ENCODE measurements at regions not wholly inside any gene's neighbourhood (a gene's known extent, or its start where the extent isn't known, plus 50 kb on each side); places are given as distances from the start of the nearest gene placed in this dataset.
"Not testable (repeated sequence)": the region's sequence is repeated elsewhere in the genome, so short reads cannot be mapped to it uniquely, and the experiment has no call there.

DNA sequence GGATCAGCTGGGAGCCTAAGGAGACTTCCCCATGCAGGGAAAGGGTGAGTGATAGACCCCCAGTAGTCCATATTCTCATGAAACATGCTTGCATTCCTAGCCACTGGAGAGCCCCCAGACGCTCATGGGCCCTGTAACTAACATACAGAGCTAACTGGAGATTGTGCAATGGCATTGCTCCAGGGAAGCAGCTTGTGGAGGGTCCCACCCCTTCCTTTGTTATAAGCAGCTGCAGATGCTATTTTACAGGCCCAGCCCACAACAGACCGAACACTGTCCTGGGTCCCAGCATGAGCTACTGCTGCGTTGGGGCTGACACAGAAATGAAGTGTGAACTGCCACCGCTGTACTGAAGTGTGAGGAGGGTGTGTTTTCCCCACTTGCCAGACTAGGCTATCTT lies 1465.7 kb upstream of the DIAPH2 start:
- no peak for DNase-seq (ENCODE audit: low read depth in 4 of 4, low spot score in 3 of 4)

DNA sequence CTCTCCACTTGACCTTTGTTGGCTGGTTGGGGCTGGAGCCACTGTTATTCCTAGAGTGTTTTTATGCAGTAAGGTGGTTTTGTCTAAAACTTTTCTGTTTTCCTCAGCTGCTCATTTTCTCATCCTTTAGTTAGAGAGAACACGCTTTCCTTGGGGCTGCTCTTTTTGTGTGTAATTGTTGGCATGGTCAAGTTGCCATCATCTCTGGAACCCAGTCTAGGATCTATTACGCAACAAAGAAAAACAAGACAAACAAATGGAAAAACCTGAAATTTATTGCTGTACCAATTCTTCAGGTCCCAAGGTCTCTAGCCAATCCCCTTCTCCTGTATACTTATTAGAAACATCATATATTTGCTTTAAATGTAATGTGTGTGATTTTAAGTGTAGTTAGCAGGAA lies 1436.3 kb upstream of the DIAPH2 start:
- no peak for DNase-seq (ENCODE audit: low read depth in 4 of 4, low spot score in 3 of 4)

DNA sequence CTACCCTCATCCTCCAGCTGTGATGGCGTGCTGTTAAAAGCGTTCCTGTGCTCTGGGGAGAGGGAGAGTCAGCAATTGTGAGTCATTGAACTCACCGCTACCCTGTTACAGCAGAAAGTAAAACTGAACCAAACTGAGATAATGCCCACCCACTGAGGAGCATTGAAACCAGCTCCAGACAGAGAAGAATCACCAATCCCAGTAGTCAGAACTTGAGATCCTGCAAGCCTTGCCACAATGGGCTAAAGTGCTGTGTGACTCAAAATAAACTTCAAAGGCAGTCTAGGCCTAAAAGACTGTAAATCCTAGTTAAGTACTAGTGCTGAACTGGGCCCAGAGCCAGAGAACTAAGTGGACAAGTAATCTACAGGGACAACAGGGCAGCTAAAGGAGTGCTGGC lies 1394.2 kb upstream of the DIAPH2 start:
- no peak for DNase-seq (ENCODE audit: low read depth in 4 of 4, low spot score in 3 of 4)

DNA sequence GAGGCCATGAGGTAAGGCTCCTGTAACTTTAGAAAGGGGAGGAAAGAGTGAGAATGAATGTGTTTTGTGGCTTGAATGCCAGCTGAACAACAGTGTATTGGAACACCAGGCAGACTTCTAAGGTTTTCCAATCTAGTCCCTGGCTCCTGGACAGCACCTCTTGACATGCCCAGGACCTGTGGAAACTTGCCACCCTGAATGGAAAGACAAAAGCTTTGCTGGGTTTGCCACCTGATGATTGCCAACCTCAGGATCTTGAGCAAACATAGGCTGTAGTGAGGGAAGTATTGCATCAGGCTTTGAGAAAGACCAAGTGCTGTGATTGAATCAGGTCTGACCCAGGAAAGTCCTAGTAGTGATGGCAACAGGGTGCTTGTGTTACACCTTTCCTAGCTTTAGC lies 1393.1 kb upstream of the DIAPH2 start:
- DNase-seq (ENCODE audit: low read depth in 4 of 4, low spot score in 3 of 4), result no peak

DNA sequence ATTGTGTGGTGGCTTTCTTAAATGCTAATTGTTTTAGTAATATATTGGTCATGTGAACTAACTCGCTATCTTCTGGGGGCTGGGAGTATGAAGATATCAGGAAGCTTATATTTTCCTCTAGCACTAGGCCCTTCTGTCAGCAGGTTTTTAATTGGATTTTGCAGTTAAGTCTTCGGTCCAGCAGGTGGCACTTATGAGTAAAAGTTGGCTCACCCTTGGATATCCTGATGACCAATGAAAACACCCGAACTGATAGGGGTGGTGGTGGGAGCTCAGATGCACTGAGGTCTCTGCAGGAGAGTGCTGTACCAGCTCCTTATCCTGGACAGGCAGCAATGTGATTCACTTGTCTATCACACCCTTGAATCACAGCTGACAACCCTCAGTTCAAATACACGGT lies 1365.8 kb upstream of the DIAPH2 start:
- no peak for DNase-seq (ENCODE audit: low read depth in 4 of 4, low spot score in 3 of 4)

DNA sequence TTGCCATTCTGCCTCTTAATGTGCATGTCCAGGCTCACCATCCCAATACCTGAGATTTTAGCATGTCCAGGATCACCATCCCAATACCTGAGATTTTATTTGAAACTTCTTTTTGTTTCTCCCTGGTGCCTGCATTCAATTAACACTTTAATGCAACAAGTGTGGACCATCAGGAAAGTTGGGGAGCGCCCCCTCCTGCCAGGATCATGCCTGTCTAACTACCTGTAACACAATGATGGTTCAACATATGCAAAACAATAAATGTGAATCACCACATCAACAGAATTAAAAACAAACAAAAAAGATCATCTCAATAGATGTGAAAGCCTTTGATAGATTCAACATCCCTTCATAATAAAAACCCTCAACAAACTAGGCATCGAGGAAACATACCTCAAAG lies 1359.5 kb upstream of the DIAPH2 start:
- no peak for DNase-seq (ENCODE audit: low read depth in 4 of 4, low spot score in 3 of 4)

DNA sequence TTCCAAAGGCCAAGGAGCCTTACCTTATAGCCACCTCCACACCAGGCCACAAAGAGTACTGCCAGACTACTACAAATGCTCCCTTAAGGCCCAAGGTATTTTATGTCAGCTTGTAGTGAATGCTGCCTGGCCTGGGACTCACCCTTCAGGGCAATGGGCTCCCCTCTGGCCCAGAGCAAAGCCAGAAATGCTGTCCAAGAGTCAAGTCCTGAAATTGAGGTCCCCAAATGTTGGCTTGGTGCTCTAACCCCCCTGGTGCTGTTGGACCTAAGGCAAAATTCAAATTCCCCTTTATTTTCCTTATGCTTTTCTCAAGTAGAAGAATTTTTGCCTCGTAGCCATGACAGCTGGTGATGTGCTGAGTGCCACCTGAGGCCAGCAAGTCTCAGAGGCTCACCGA lies 1354.3 kb upstream of the DIAPH2 start:
- no peak for DNase-seq (ENCODE audit: low read depth in 4 of 4, low spot score in 3 of 4)

DNA sequence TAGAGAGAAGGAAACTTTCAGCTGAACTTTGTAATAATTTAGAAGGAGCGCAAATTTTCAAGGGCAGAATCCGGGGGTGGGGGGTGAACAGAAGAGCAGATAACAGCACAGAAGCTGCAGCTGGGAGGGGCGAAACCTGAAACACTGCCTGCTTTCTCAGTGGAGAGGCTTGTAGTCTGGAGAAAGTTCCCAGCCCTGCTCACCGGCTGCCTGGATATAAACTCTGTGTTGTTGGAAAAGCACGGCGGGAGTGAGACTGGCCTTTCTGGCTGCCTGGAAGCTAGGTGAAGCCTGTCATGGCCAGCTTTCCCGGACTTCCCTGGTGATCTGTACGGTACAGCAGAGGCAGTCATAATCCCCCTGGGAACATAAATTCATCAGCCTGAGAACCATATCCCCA lies 1352.1 kb upstream of the DIAPH2 start:
- no peak for DNase-seq (ENCODE audit: low read depth in 4 of 4, low spot score in 3 of 4)

DNA sequence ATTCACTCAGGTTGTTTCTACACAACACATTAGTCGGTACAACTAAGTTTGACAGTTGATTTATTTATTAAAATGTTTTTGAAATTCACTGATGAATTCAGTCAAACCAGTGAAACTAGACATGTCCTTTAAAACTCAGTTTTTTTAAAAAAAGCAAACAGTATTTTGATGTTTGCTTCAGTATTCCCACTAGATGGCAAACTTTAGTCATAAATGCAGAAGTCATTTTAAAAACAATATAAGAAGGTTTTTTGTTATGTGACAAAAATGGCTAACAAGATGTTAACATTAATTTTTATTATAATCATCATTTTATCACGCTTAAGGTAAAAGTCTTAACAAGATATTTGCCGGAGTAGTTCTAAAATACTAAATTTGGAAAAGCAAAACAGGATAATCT lies 1337.8 kb upstream of the DIAPH2 start:
- no peak for DNase-seq (ENCODE audit: low read depth in 4 of 4, low spot score in 3 of 4)

DNA sequence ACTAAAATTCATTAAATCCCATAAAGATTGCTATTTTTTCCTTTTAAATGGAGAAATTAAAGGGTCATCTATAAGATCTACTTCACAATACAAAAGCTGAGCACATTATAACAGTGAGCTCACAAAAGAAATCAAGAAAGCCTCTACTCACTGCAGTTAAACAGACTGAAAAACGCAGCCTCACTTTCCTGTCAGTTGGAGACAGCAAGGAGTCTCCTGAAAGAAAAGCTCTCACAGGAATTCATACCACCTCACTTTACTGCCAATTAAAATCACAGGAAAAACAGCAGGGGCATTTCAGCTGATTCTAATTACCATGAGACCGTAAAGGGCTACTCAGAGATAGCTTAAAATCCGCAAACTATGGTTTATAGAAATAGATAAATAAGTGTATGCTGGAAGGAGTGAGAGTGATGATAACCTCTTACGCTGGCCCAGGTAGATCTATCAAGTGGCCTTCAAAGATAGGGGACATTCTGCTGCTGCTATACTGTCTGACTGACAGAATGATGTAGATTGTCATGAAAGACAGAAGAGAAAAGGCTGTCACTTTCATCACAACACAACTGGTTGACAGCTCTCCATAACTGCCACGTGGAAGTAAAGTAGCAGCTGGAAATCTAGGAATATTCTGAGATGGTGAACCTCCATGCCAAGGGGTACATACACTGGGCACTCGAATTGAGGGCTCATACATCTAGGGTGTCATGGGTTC lies 1333.7 kb upstream of the DIAPH2 start:
- no peak for DNase-seq (ENCODE audit: low read depth in 4 of 4, low spot score in 3 of 4)

DNA sequence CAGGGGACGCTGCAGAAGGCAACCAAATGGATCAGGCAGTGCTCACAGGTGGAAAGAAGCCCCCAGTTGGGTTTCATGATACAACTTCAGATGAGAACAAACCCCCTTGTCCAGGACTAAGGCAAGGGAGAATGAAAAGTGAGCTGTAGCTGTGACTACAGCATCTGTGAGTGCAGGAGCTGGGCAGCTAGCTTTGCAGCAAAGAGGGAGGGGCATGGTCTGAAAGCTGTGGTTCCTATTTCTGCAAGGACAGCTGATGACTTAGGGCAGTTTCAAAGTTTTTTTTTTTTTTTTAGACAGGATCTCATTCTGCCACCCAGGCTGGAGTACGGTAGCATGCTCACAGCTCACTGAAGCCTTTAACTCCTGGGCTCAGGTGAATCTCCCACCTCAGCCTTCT lies 1317.4 kb upstream of the DIAPH2 start:
- DNase-seq (ENCODE audit: low read depth in 4 of 4, low spot score in 3 of 4), result no peak

DNA sequence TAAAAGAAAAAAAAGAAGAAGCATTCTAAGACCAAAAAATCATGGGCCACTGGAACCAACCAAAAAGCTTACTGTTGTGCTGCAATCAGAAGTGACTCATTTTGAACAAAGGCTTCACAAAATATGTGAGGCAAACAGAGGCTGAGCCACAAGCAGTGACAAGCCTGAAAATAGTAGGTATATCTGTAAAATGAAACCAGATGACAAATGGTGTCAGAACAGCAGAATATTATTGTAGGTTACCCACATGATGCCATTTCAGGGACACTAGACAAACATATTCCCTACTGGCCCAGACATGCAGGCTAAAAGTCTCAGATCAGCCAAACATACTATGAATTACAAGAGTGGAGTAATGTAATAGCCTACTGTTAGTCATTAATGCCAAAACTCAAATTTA lies 1301.8 kb upstream of the DIAPH2 start:
- DNase-seq (ENCODE audit: low read depth in 4 of 4, low spot score in 3 of 4), result no peak

DNA sequence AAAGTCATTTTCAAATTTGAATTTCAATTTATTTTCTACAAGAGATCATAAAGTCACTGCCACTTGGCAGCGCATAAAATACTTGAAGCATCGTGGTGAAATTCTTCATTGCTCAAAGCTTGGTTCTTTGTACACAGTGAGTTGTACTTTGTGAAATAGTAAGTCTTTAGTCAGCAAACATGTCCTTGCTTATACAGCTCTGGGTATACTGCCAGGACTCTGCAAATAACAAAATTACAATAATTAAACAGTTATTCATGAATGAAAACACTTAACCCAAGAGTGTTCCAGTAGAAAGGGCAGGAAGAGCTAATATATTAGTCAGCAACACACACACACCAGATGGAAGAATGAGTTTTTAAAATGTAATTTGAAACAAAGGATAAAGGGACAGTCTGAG lies 1300.9 kb upstream of the DIAPH2 start:
- no peak for DNase-seq (ENCODE audit: low read depth in 4 of 4, low spot score in 3 of 4)

DNA sequence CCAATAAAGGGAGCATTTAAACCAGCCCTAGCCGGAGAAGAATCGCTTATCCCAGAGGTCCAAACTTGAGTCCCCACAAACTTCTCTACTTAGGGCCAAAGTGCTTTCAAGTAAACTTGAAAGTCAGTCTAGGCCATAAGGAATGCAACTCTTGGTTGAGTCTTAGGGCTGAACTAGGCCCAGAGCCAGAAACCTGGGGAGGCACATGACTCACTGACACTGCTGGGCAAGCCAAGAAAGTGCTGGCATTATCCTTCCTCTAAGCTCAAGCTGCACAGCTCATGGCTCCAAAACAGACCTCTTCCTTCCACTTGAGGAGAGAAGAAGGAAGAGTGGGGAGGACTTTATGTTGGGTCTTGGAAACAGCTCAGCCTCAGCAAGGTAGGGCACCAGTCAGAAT lies 1257.3 kb upstream of the DIAPH2 start:
- DNase-seq (ENCODE audit: low read depth in 4 of 4, low spot score in 3 of 4), result no peak

DNA sequence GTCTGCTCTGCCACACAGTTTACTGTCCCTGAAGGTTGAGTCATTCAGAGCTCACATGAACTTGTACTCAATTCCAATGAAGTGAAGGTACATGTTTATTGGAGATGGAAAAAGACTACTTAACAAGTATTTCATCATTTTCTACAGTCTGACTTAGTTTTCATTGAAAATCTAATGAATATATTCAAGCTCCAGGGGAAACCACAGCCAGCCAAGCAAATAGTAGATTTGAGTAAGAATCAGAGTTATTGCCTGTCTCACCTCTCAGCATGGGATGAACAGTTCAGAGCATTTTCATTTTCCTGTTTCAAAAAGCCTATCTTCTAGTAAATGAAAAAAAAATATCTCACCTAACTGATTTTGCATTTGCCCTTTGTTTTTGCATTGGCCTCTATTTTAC lies 1249.4 kb upstream of the DIAPH2 start:
- no peak for DNase-seq (ENCODE audit: low read depth in 4 of 4, low spot score in 3 of 4)

DNA sequence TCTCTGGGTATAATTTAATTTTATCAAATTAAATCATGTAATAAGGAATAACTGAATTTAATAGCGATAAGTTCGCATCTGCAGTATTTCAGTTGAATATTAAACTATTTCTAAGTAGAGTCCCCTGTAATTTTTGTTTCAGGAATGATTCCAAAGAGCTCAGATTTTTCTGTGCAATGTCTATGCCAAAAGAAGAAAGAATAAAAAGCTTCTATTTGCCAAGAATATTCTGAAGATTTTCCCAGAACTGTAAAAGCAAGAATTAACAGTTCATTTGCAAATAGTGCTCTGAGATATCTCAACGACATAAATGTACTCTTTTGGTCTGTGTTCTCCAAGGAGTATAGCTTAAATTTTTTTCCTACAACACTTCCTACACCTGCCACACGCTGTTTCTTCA lies 1242.8 kb upstream of the DIAPH2 start:
- DNase-seq (ENCODE audit: low read depth in 4 of 4, low spot score in 3 of 4), result no peak

DNA sequence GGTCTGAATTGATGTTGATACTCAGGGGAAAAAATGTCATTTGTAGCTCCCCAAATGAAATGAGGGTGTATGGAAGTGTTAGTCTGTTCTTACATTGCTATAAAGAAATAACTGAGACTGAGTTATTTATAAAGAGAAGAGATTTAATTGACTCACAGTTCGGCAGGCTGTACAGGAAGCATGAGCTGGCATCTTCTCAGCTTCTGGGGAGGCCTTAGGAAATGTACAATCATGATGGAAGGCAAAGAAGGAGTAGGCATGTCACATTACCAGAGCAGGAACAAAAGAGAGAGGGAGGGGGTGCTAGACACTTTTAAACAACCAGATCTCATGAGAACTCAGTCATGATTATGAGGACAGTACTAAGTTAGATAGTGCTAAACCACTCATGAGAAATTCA lies 1199.9 kb upstream of the DIAPH2 start:
- no peak for DNase-seq (ENCODE audit: low read depth in 4 of 4, low spot score in 3 of 4)

DNA sequence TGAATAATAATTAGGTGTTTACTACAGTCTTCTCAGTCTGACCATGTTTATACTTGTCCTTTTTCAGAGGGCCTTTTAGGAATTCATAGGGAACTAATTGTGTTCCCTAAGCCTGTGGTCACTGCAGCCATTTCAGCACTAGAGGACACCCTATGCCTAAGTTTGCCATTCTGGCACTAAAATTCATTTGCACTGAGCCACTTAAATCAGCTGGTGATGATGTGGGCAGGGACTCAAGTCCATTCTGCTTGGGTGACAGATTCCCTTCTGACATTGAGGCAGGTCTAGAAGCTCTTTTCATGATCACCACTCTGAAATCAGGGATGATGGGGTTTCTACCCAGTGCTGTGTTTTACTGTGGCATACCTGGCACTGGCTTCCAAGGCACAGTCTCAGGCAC lies 1178.9 kb upstream of the DIAPH2 start:
- DNase-seq (ENCODE audit: low read depth in 4 of 4, low spot score in 3 of 4), result no peak

DNA sequence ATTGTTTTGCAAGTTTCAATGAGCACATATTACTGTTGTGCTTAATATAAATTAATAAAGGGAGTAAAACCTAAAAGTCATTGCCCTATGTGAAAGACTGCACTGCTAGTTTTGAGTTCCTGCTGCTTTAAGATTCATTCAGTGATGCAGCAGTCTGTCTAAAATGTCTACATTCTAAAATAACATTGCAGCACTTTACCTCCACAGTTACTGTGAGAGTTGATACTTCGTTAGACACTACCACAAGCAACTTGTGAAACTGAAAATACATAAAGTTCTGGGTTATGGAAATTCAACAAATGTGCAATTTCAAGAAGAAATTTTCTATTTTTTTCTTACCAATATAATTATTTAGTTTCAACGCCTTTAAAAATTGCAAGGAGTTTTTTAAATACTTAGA lies 1175.2 kb upstream of the DIAPH2 start:
- DNase-seq (ENCODE audit: low read depth in 4 of 4, low spot score in 3 of 4), result no peak

DNA sequence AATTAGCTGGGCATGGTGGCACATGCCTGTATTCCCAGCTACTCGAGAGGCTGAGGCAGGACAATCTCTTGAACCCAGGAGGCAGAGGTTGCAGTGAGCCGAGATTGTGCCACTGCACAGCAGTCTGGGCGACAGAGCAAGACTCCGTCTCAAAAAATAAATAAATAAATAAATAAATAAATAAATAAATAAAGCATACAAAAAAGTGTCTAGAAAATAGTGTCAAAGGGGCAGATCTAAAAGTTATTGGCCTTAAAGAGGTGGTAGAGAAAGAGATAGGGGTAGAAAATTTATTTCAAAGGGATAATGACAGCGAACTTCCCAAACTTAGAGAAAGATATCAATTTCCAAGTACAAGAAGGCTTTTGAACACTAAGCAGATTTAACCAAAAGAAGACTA lies 1160.6 kb upstream of the DIAPH2 start:
- DNase-seq (ENCODE audit: low read depth in 4 of 4, low spot score in 3 of 4), result not testable (repeated sequence)

DNA sequence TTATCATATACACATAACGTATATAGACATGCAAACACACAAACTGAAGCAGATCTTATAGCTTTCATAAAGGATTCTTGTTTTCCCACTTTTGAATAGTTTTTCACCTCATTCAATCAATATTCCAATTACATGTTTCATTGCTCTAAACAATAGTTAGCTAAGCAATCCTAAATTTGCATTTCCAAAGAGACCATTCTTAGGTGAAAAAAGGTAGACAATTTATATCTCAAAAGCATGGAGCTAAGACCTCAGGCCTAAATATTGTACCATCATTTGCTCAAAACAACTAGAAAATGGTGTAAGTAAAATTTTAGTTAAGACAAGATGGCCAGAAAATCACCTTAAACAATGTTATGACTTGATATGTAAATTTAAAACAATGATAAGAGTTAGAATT lies 1148.5 kb upstream of the DIAPH2 start:
- no peak for DNase-seq (ENCODE audit: low read depth in 4 of 4, low spot score in 3 of 4)

DNA sequence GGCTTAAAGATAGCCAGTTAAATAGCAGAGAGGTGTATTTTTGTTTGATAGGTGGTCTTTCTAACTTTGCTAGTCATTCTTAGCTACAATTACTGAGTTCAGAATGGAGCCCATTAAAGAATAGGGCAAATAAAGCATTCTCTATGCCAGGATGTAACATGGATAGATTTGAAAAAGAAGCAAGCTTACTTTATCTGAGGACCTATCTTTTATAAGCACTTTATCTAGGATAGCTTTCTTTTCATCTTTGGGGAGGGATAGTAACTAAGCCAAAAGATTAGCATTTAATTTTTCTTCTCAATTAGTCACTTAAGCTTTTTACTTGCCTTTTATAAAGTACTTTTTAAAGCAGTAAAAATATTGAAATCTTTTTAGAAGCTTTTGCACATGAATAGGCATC lies 1148.0 kb upstream of the DIAPH2 start:
- no peak for DNase-seq (ENCODE audit: low read depth in 4 of 4, low spot score in 3 of 4)

DNA sequence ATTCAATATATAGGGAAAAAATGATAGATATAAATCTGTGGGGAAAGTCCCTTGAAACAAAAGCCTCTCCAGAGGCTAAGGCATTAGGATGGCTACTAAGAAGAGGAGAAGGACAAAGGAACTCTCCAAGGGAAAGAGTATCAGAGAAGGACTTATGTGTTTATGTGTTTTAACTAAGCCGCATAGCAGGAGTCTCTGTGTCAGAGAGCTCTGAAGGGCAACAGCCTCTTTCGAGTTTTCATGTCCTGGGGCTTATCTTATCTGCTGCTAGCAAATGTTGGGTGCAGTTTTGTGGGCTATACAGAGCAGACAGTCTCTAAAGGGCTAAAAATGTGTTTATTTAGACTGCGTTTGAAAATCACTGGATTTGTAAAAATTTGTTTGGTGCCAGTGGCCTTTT lies 1145.6 kb upstream of the DIAPH2 start:
- DNase-seq (ENCODE audit: low read depth in 4 of 4, low spot score in 3 of 4), result no peak

Measured in left renal pelvis (tissue), 4 donors.